Nephron progenitor cell (in vitro differentiated cells): ENCODE measurements at regions not wholly inside any gene's neighbourhood (a gene's known extent, or its start where the extent isn't known, plus 50 kb on each side); places are given as distances from the start of the nearest gene placed in this dataset.

ENCODE experiments used
- DNase-seq: peaks from one replicate; pipeline ENCODE4 v3.0.0; 2021
- H3K27ac Mint-ChIP-seq: 2 replicates; pipeline ENCODE4 v1.8.0; 2021; ENCODE audit warnings: mild to moderate bottlenecking, moderate library complexity, mixed read lengths
- H3K27me3 Mint-ChIP-seq: 2 replicates; pipeline ENCODE4 v1.8.0; 2021; ENCODE audit warnings: mild to moderate bottlenecking, low read depth, mixed read lengths; ENCODE audit not compliant: poor library complexity
- H3K36me3 Mint-ChIP-seq: 2 replicates; pipeline ENCODE4 v1.8.0; 2021; ENCODE audit warnings: low read depth, mixed read lengths
- H3K4me1 Mint-ChIP-seq: 2 replicates; pipeline ENCODE4 v1.8.0; 2021; ENCODE audit warnings: mixed read lengths
- H3K4me3 Mint-ChIP-seq: 2 replicates; pipeline ENCODE4 v1.8.0; 2021; ENCODE audit warnings: mild to moderate bottlenecking, moderate library complexity, mixed read lengths
- H3K9me3 Mint-ChIP-seq: 2 replicates; pipeline ENCODE4 v1.8.0; 2021; ENCODE audit warnings: mild to moderate bottlenecking, moderate library complexity, mixed read lengths
- TF ChIP-seq, protein P1 (sequence below): fragments of 200-600 bp; sonication (generic); IDR thresholded peaks from 2 replicates; pipeline ENCODE4 v1.5.0; 2021; ENCODE audit warnings: antibody characterized with exemption

DNA sequence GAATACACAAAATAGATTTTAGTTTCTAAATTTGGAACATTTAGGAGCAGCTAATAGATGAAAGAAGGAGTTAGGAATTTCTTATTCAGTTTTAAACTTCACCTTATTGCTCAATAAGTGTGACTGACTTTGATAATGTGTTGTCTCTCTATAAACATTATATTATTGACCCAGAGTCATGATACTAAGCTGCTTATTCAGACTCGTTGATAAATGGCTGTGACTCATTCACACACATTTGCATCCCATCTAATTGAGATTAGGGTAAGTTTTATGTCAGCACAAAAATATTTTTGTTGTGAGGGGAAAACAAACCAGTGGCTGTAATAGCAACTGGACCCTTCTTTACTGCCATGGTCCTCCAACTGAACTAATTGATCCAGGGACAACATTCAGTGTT, 137.6 kb downstream of the GOLIM4 start:
- DNase-seq = no peak
- Mint-ChIP-seq H3K27me3 (no peaks in the 10 kb centered on the region), H3K4me1 (peaks cover 5% of the 10 kb centered on the region), H3K36me3 (no peaks in the 10 kb centered on the region), H3K4me3 (no peak overlapping the region), H3K27ac (no peak overlapping the region), H3K9me3 (no peaks in the 10 kb centered on the region)
- TF ChIP-seq, protein P1, sequence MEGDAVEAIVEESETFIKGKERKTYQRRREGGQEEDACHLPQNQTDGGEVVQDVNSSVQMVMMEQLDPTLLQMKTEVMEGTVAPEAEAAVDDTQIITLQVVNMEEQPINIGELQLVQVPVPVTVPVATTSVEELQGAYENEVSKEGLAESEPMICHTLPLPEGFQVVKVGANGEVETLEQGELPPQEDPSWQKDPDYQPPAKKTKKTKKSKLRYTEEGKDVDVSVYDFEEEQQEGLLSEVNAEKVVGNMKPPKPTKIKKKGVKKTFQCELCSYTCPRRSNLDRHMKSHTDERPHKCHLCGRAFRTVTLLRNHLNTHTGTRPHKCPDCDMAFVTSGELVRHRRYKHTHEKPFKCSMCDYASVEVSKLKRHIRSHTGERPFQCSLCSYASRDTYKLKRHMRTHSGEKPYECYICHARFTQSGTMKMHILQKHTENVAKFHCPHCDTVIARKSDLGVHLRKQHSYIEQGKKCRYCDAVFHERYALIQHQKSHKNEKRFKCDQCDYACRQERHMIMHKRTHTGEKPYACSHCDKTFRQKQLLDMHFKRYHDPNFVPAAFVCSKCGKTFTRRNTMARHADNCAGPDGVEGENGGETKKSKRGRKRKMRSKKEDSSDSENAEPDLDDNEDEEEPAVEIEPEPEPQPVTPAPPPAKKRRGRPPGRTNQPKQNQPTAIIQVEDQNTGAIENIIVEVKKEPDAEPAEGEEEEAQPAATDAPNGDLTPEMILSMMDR = no peak

DNA sequence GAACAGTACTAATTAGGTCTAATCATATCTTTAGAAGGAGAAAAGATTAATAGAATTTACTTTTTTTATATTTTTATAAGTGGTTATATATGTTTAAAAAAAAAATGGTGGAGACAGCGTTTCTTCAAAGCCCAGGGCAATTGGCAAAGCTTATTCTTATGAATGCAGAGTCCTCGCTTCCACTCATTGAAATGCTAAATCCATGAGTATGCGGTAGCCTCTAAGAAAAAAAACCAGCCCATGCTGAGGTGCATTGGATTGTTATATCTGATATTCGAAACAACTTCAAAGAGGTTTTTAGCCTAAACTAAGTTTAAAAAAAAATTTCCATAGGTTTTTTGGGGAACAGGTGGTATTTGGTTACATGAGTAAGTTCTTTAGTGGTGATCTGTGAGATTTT, 142.8 kb downstream of the GOLIM4 start:
- H3K27ac Mint-ChIP-seq = no peak overlapping the region
- no peak for DNase-seq
- no peaks in the 10 kb centered on the region for H3K27me3 Mint-ChIP-seq
- no peak overlapping the region for H3K4me3 Mint-ChIP-seq
- H3K36me3 Mint-ChIP-seq = no peaks in the 10 kb centered on the region
- TF ChIP-seq, protein P1 = no peak
- no peaks in the 10 kb centered on the region for H3K9me3 Mint-ChIP-seq
- H3K4me1 Mint-ChIP-seq = no peaks in the 10 kb centered on the region

DNA sequence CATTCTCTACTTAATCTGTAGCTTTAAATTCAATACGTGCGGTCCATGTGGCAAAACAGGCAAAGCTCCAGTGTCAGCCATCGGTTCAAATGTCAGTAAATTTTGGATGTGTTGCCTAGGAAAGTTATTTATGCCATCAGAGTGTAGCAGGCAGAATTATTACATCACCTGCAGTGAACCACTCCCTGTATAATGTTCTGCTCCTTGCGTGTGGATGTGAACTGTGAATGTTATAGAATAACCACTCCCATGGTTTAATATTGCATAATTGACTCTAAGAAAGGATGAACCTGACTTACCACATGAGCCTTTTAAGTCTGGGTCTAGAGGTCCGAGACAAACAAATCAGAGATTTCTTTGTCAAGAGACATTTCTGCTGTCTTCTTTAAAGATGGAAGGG, 145.5 kb downstream of the GOLIM4 start:
- H3K27ac Mint-ChIP-seq = no peak overlapping the region
- no peak for DNase-seq
- H3K27me3 Mint-ChIP-seq = no peaks in the 10 kb centered on the region
- H3K9me3 Mint-ChIP-seq = no peaks in the 10 kb centered on the region
- TF ChIP-seq, protein P1 = no peak
- no peak overlapping the region for H3K4me3 Mint-ChIP-seq
- H3K4me1 Mint-ChIP-seq = no peaks in the 10 kb centered on the region
- H3K36me3 Mint-ChIP-seq = no peaks in the 10 kb centered on the region

DNA sequence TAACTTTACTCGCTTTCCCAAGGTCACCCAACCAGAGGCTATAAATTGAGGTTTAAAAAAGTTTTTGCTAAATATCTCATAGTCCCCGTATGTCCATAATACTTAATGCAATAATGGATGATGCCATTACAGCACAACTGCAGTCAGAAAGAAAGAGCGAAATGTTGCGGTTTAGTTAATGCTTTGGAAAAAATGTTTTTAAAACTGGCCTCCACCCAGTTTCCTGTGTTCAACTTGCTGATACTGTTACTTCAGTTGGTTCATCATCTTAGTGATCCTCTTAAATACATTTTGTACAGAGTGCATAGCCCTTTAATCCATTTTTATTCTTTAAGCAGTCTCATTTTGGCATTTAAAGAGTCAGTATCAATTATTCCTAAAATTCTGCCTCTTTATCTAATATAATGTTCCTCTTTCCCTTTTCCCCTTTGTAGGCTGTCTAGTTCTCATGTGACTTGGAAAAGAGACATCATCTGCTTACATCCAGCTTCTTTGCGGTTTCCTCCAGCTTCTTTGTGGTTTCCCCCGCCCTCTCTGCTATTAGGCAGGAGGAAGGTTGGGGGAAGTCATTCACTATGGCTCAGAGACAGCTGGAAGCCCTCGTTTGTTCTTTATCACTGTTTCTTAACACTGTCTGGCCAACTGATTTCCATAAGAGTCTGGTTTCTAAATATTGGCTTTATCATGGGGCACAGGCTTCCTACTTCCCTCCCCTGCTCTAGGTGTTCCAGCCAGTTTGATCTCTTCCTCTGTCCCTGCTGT, 154.3 kb downstream of the GOLIM4 start:
- no peaks in the 10 kb centered on the region for H3K27me3 Mint-ChIP-seq
- H3K36me3 Mint-ChIP-seq = no peaks in the 10 kb centered on the region
- TF ChIP-seq, protein P1 = no peak
- H3K4me3 Mint-ChIP-seq = no peak overlapping the region
- no peak overlapping the region for H3K27ac Mint-ChIP-seq
- no peak for DNase-seq
- peaks cover 3% of the 10 kb centered on the region for H3K9me3 Mint-ChIP-seq
- no peaks in the 10 kb centered on the region for H3K4me1 Mint-ChIP-seq

DNA sequence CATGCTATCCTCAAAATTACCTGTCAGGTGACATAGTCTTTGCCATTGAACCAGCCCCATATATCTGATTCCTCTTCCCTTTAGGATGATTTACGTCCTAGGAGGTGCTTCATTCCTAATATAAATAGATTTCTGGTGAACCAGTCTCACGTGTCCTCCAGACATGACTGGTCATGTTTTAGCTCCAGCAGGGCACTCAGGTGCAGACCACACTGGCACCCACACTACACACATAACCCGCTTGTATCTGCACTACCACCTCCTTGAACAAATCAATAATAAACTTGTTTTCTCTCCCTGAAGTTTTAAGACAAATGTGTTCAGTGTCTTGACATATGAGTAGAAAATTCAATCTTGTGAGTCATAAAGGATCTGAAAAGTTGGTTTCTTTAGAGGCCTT, 155.5 kb downstream of the GOLIM4 start:
- Mint-ChIP-seq H3K9me3 (peaks cover 3% of the 10 kb centered on the region), H3K4me3 (no peak overlapping the region), H3K27me3 (no peaks in the 10 kb centered on the region), H3K4me1 (no peaks in the 10 kb centered on the region), H3K36me3 (no peaks in the 10 kb centered on the region), H3K27ac (no peak overlapping the region)
- DNase-seq = no peak
- TF ChIP-seq, protein P1 = no peak

DNA sequence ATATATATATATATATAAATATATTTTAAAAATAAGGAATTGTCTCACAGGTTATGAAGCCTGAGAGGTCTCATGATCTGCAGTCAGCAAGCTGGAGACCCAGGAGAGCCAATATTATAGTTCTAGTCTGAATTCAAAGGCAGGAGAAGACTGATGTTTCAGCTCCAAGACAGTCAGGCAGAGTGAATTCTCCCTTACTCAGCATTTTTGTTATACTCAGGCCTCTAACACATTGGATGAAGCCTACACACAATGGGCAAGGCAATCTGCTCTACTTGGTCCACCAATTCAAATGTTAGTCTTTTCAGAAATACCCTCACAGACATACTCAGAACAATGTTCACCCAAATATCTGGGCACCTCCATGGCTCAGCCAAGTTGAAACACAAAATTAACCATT, 157.2 kb downstream of the GOLIM4 start:
- Mint-ChIP-seq H3K4me1 (no peaks in the 10 kb centered on the region), H3K27ac (no peak overlapping the region), H3K36me3 (no peaks in the 10 kb centered on the region), H3K4me3 (no peak overlapping the region), H3K9me3 (peaks cover 3% of the 10 kb centered on the region), H3K27me3 (no peaks in the 10 kb centered on the region)
- TF ChIP-seq, protein P1 = no peak
- DNase-seq = no peak
